ENCODE measurements at regions not wholly inside any gene's neighbourhood (a gene's known extent, or its start where the extent isn't known, plus 50 kb on each side); places are given as distances from the start of the nearest gene placed in this dataset.

DNA sequence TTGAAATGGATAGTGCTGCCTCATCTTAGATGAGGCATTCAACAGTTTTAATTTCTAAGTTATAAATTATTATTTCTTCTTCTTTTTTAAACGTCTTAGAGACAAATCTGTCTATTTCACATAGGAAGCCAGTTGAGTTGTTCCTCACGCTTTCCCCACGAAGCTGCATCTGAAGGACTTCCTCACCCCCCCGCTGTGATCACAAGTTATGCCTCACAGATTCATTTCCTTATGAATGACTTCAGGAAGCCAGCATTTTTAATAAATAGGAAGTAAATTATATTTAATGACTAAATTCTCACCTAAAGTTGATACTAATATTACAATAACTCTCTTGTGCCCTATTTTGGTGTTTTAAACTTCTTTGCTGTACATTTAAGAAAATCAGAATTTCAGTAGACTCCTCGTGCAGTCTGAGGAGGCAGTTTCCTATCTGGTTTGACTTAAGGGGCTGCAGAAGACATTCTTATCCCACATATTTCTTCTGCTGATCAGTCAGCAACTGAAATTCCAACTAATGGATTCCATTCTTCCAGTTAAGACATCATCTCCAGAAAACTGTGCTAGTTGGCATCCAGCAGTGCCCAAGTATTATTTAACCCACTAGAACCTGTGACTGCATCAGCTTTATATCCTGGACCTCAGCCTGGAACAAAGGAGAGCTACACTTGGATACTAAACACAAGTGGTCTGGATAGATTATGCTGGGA is 182.7 kb upstream of the CCN2 start:
- no peak overlapping the region for H3K27ac ChIP-seq

DNA sequence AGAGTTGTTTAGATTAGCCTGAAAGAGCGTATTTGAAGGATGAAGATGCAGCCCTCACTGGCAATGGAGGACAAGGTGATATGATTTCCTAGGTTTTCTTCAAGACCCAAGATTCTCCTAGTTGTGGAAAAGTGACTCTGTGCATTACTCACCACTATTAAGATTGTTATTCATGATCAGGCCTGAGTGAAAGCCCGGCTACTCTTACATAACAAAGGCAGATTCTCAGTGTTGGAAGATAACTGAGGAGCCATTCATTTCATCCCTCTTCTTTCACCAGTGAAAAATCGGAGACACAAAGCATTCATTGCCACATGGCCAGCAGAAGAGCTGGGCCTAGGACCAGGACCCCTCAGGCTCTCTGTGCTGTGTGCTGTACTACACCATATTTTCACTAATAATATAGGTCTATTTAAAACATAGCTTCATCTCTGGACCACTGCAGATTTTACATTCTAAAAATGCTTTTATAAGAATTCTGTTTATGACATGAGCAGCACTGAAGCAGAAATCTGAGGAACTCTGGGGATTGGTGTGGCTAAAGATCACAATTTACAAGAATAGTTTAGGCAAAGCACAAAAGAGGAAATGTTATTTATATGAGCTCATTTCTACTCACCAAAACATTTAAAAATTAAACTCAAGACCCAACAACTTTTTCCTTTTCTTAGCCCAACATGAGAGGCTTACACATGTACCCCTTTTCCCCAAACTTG is 181.9 kb upstream of the CCN2 start:
- H3K27ac ChIP-seq, result no peak overlapping the region
- TF ChIP-seq, protein P1, sequence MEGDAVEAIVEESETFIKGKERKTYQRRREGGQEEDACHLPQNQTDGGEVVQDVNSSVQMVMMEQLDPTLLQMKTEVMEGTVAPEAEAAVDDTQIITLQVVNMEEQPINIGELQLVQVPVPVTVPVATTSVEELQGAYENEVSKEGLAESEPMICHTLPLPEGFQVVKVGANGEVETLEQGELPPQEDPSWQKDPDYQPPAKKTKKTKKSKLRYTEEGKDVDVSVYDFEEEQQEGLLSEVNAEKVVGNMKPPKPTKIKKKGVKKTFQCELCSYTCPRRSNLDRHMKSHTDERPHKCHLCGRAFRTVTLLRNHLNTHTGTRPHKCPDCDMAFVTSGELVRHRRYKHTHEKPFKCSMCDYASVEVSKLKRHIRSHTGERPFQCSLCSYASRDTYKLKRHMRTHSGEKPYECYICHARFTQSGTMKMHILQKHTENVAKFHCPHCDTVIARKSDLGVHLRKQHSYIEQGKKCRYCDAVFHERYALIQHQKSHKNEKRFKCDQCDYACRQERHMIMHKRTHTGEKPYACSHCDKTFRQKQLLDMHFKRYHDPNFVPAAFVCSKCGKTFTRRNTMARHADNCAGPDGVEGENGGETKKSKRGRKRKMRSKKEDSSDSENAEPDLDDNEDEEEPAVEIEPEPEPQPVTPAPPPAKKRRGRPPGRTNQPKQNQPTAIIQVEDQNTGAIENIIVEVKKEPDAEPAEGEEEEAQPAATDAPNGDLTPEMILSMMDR (conservative IDR thresholded peaks at IDR 0.05), result no peak

More for the DNA sequence above, 182.7 kb upstream of the CCN2 start:
- TF ChIP-seq, protein P1 (conservative IDR thresholded peaks at IDR 0.05), result no peak

DNA sequence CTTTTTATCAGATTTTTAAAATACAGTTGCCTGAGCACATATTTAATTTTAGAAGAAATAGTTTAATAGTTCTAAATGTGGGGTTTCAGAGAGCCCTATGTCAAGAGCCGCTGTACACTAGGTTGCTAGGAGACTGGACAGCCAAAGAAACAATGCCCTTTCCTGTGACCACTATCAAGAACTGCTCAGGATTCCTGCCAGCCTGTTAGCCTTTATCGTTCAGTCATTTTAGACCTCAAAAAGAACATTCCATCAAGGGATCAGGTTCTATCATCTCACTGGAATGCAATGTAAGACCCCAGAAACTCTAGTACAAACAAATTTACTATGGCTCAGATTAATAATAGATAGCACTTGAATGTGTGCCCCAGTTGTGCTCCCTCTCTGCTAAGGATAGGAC is 181.2 kb upstream of the CCN2 start:
- H3K27ac ChIP-seq, result no peak overlapping the region
- TF ChIP-seq, protein P1 (conservative IDR thresholded peaks at IDR 0.05), result no peak

DNA sequence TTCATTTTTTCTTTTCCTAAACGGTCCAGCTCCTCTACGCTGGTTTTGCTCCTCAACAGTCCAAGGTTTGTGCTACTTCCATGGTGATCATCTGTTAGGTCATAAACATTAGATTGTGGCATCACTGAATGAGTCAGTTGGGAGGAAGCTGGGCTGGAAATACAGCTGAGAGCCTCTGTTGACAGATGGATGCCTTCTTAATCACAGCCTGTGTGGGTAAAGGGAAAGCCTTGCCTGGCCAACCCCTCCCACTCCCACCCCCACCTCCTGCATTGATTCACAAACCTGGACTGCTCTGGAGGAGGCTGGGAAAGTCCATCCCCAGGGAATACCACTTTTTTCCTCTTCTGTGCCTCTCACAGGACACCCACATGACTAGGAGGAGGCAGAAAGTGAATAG is 180.6 kb upstream of the CCN2 start:
- TF ChIP-seq, protein P1 (conservative IDR thresholded peaks at IDR 0.05), result no peak

DNA sequence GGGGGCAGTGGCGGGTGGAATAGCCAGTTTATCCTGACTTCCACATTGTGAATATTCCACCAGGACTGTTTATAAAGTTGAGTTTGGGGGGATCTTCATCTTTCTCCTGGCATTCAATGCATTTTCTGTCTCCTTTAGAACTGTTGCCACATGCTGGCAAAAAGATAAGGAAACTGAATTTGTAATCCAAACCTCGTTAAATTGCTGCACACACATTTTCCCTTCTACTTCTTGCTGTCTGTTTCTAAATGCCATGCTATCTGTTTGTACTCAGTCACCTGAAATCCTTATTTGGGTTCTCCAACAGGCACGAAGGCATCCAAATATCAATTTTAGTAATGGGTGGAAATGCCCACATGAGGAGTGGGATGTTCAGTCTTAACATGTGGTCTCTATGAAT is 180.2 kb upstream of the CCN2 start:
- no peak overlapping the region for H3K27ac ChIP-seq
- TF ChIP-seq, protein P1 (conservative IDR thresholded peaks at IDR 0.05), result no peak

More for the DNA sequence above, 180.6 kb upstream of the CCN2 start:
- H3K27ac ChIP-seq, result no peak overlapping the region

DNA sequence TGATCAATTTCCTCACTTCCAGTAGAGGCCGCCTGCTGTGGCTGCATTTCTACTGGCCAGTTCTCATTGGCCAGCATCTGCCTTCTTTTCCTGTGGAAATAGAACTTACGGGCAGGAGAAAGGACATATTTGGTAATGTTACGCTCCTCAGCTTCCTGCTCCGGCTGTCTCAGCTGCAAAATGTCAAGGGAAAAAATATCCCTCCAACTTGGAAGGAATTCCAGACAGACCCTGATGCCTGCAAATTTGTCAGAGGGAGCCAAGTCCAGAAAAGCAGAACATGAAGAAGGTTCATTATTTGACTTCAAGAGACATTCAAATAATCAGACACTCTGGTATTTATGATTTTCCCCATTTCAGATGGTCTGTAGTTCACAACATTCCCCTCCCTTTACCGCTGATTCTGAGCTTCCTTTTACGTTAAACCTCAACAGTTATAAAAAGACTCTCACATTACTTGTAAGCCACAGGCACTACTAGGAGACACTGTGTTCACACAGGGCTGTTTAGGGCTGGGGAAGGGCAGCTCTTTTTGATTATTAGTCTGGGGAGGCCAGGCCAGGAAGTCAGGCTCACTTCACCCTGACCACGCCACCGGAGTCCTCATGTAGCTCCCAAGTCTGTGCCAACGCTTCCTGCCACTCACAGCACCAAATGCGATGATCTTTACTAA is 179.6 kb upstream of the CCN2 start:
- TF ChIP-seq, protein P1 (conservative IDR thresholded peaks at IDR 0.05), result no peak
- H3K27ac ChIP-seq, result no peak overlapping the region

DNA sequence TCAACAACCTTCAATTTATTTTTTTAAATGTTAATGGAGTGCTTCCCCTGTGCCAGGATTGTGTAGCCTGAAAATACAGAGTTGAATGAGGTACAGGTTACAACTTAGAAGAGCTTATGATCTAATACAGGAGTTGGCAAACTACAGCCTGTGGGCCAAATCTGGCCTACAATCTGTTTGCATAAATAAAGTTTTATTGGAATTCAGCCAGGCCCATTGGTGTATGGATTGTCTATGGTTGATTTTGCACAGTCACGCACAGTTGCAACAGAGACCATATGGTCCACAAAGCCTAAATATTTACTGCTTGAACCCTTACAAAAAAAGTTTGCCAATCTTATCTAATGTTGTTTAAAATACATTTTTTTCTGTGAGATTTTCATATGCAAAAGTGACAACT is 177.3 kb upstream of the CCN2 start:
- TF ChIP-seq, protein P1 (conservative IDR thresholded peaks at IDR 0.05), result no peak
- H3K27ac ChIP-seq, result no peak overlapping the region

Data from VCaP (cell line).